Mesodermal cell (in vitro differentiated cells): ENCODE measurements at regions not wholly inside any gene's neighbourhood (a gene's known extent, or its start where the extent isn't known, plus 50 kb on each side); places are given as distances from the start of the nearest gene placed in this dataset.

Source experiments
- H3K27ac ChIP-seq: 2 replicates; pipeline ENCODE4 v1.7.0; 2013; ENCODE audit warnings: mild to moderate bottlenecking, low read depth, low read length, moderate library complexity; ENCODE audit not compliant: severe bottlenecking
- H3K36me3 ChIP-seq: 2 replicates; pipeline ENCODE4 v1.7.1; 2013; ENCODE audit warnings: mild to moderate bottlenecking, low read length, moderate library complexity; ENCODE audit not compliant: control insufficient read depth, insufficient read depth
- H3K4me1 ChIP-seq: one replicate; pipeline ENCODE4 v1.7.1; 2013; ENCODE audit warnings: mild to moderate bottlenecking, low read length; ENCODE audit not compliant: insufficient read depth, control insufficient read depth, poor library complexity, severe bottlenecking
- H3K4me3 ChIP-seq: 2 replicates; pipeline ENCODE4 v1.7.0; 2013; ENCODE audit warnings: low read length, control low read depth, mild to moderate bottlenecking; ENCODE audit not compliant: insufficient read depth, poor library complexity, severe bottlenecking; ENCODE audit errors: extremely low read depth
- H3K9me3 ChIP-seq: 2 replicates; pipeline ENCODE4 v1.7.1; 2013; ENCODE audit warnings: mild to moderate bottlenecking, low read length, moderate library complexity; ENCODE audit not compliant: control insufficient read depth
- WGBS, 2 experiments: methylation state at CpG; one replicate each; pipeline ENCODE4 v1.1.5; 2013; ENCODE audit warnings: missing lambda C conversion rate in 2 of 2; ENCODE audit not compliant: insufficient coverage in 2 of 2; 5-methylcytosine and 5-hydroxymethylcytosine counted together

DNA sequence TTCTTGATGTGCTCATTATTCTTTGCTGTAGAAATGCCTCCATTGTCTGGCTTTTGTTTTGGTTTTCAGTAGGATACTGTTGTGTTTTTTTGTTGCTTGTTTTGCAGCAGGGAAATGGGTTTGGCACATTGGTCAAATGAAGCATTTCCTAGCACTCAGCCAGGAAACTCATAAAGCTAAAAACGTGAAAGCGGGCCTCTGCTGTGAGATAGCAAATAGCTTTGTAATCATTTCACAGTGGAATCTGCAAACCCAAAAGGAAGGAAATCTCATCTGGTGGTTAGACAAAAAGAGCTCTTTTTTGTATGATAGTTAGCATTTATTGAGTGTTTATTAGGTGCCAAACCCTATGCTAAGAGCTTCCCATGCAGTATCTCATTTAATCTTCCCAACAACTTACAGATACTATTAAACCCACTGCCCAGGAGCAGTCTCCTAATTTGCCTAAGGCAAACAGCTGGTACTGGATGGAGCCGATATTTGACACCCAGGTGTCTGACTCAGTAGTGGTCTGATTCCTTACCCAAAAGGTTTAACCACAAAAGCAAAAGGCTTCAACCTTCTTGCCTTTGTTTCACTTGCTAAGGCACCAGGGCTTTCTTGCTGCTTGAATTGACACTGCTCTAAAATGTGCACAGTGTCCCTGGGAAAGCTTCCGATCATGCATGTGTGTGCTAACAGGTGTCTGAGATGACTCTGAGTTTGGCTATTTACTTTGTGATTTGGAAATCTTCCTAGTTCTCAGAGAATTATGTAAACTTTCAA lies 527.9 kb upstream of the MDFIC2 start:
- WGBS, 2 experiments, result 83 to 91% methylated on average over 4 of the region's 4 CpGs
- Histone ChIP-seq H3K36me3 (no peaks in the 10 kb centered on the region), H3K4me3 (no peak overlapping the region), H3K4me1 (peaks cover 8% of the 10 kb centered on the region), H3K27ac (no peak overlapping the region), H3K9me3 (no peaks in the 10 kb centered on the region)

DNA sequence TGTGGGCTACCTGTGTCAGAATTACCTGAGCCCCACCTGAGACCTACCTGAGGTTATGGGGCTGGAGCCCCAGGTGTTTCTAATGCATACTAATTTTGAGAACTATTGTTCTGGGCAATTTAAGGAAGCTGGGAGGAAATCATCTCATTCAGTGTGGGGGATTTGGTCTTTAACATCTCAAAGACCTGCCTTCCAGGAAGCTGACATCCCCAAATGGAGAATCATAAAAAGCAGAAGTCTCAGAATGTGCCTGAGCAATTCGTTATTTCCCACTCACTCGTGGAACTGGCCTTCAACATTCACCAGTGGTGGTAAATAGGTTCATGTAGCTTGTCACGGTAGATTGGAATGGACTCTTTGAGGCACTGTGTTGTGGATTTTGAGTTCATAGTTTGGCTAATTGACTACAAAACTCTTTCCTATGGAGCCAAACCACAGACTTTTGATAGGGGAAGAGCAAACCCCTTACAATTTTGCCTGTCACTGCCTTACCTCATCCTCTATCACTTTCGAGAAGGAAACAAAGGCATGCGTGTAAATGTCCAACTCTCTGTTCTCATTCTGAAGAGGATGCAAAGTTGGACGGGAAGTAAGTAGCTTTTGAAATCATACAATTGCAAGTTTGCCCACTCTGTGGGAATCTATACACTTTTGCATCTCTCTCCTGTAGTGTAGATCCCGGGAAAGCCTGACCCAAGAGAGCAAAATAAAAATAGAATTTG lies 521.0 kb upstream of the MDFIC2 start:
- H3K36me3 ChIP-seq, result no peaks in the 10 kb centered on the region
- H3K27ac ChIP-seq, result no peak overlapping the region
- H3K4me1 ChIP-seq, result peaks cover 12% of the 10 kb centered on the region
- no peaks in the 10 kb centered on the region for H3K9me3 ChIP-seq
- whole genome bisulfite sequencing, 2 experiments, result 40 to 70% methylated on average over 1 to 3 of the region's 7 CpGs
- no peak overlapping the region for H3K4me3 ChIP-seq

DNA sequence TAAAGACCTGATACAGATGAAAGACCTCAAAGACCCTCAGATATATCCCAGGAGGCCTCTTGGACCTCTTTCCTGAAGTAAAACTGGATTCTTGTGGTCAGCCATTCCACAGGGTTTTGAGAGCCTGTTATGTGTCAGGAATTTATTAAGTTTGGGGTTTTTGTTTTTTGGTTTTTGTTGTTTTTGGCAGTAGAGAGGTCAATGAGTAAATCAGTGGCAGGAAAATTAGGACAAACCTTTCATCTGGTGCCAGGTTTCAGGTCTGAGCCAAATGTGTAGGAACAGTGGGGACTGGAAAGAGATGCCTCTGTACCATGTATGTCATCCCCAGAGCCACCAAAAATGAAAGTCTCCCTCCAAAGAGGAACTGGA lies 520.4 kb upstream of the MDFIC2 start:
- H3K36me3 ChIP-seq, result no peaks in the 10 kb centered on the region
- H3K9me3 ChIP-seq, result no peaks in the 10 kb centered on the region
- H3K4me1 ChIP-seq, result peaks cover 12% of the 10 kb centered on the region
- H3K4me3 ChIP-seq, result no peak overlapping the region
- no peak overlapping the region for H3K27ac ChIP-seq

DNA sequence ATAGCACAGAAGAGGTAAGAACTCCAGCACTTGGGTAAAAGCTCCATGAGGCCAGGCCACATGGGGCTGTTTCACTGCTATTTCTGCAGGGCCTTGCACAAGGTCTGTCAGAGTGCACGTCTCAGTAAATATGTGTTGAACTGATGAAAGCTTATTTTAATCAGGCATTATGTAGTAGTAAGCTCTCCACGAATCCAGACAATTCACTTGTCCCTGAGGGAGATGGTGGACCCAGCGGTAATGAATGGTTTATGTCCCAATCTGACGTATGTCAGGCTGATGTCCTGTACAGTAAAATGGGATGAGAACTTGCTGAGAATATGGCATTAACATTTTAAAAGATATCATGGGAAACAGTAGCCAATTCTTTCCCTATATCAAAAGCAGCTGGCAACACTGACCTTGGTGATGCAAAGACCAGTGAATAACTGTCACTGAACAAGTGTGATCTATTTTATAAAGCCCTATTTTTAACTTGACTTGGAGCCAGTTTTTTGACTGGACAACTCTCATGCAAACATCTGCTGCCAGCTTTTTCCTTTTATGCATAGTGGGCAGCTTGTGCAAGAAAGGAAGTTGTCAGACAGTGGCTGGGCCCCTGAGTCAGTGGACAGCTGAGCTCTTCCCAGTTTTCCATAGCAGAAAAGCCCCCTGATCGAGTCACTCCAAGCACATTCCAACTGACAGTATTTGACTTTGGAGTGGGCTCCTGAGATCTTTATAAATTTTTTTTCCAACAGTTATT lies 519.8 kb upstream of the MDFIC2 start:
- no peak overlapping the region for H3K4me3 ChIP-seq
- H3K27ac ChIP-seq, result no peak overlapping the region
- WGBS, 2 experiments, result 84 to 92% methylated on average over 4 to 5 of the region's 5 CpGs
- no peaks in the 10 kb centered on the region for H3K9me3 ChIP-seq
- no peaks in the 10 kb centered on the region for H3K36me3 ChIP-seq
- peaks cover 12% of the 10 kb centered on the region for H3K4me1 ChIP-seq

DNA sequence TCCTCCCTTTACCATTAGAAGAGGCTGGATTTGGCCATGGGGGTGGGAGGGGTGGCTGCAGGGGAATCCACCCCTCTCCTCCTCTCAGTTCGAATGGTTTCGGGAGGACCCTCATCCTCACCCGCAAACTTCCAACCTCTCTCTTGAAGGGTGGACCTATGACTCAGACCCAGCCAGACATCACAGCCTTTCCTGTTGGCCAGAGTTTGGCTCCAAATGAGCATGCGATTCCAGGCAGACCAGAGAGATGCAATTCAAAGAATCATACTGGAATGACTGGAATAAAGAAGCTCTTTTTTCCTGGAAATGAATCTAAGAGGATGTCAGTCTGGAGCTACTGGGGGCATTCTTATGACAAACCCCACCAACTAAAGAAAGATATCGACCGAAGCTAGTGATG lies 516.7 kb upstream of the MDFIC2 start:
- H3K27ac ChIP-seq, result no peak overlapping the region
- peaks cover 12% of the 10 kb centered on the region for H3K4me1 ChIP-seq
- 97 to 100% methylated on average over 1 to 3 of the region's 6 CpGs for WGBS, 2 experiments
- no peak overlapping the region for H3K4me3 ChIP-seq
- H3K36me3 ChIP-seq, result no peaks in the 10 kb centered on the region
- H3K9me3 ChIP-seq, result no peaks in the 10 kb centered on the region

DNA sequence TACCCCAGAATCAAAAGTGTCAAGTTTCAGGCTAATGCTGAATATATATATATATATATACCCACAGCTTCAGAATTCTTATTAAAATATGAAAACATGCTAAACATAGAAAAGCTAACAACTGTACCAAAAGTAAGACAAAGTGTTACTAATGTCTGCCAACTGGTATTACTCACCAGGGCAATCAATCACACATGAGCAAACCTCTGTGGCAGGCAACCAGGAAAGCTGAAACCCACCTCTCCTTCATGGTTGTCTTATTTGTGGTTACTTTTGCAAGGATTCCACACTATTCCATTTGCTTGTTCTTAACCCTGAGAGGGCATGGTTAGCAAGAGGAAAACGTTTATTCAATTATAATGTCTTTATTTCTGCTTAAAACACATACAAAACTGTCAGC lies 512.3 kb upstream of the MDFIC2 start:
- no peaks in the 10 kb centered on the region for H3K9me3 ChIP-seq
- no peaks in the 10 kb centered on the region for H3K4me1 ChIP-seq
- no CpG with 5 or more reads among the region's 1 CpG for WGBS, 2 experiments
- no peaks in the 10 kb centered on the region for H3K36me3 ChIP-seq
- no peak overlapping the region for H3K4me3 ChIP-seq
- H3K27ac ChIP-seq, result no peak overlapping the region

DNA sequence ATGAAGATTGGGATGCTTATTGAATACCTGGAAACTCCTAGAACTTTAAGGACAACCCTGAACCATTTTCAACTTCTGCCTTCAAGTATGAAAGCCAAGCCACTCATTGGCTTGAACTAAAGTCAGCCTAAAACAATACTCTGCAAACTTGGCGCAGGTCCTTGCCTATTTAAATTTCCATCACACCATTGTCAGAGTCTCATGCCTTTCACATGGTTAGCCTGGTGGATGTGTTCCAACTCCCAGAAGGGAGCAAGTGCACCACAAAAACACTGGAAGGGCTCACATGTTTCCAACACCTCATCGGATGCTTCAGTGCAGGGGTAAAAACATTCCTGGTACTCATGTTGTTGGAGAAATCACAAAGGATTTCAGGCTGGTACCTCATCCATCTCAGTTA lies 511.6 kb upstream of the MDFIC2 start:
- Histone ChIP-seq H3K36me3 (no peaks in the 10 kb centered on the region), H3K27ac (no peak overlapping the region), H3K9me3 (no peaks in the 10 kb centered on the region), H3K4me1 (no peaks in the 10 kb centered on the region), H3K4me3 (no peak overlapping the region)
- whole genome bisulfite sequencing, 2 experiments, result 100% methylated on average over 2 of the region's 2 CpGs; no CpG with 5 or more reads in 1 of the 2 experiments

DNA sequence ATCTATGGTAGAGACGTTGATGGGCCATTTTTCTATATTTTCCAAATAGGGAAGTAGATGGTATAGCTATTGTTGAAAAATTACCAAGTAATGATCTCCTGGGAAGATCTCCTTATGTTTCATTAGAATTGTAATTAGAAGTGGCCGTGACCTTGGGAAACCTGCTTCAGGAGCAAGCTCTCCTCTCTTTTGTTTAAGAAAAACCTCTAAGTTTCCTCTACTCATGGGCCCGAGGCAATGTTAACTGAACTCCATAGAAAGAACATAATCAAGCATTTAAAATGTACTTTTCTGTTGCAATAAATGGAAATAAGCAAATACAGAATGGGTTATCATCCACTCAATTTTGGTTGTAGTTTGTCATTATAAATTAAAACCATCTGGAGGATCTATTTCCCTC lies 511.2 kb upstream of the MDFIC2 start:
- Histone ChIP-seq H3K4me1 (no peaks in the 10 kb centered on the region), H3K27ac (no peak overlapping the region), H3K9me3 (no peaks in the 10 kb centered on the region), H3K36me3 (no peaks in the 10 kb centered on the region), H3K4me3 (no peak overlapping the region)
- WGBS, 2 experiments, result no CpG with 5 or more reads among the region's 3 CpGs

DNA sequence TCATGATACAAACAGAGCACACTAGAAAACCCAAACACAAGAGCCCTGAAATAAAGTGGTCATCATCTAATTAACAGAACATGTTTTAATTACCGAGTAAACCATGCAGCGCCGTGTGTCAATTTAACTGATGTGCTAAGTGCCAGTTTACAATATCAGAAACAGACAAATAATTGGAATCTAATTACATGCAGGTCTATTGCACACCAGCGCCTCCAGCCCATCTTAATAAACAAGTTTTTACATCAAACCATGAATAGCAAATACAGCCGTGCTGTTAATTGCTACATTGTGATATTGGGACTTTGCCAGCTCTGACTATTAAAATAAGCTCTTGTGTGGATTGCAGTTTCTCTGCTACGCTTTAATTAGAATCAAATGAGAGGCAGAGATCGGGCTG lies 510.2 kb upstream of the MDFIC2 start:
- Histone ChIP-seq H3K9me3 (no peaks in the 10 kb centered on the region), H3K36me3 (no peaks in the 10 kb centered on the region), H3K4me1 (no peaks in the 10 kb centered on the region), H3K27ac (no peak overlapping the region), H3K4me3 (no peak overlapping the region)
- 98 to 100% methylated on average over 4 to 5 of the region's 7 CpGs for WGBS, 2 experiments

DNA sequence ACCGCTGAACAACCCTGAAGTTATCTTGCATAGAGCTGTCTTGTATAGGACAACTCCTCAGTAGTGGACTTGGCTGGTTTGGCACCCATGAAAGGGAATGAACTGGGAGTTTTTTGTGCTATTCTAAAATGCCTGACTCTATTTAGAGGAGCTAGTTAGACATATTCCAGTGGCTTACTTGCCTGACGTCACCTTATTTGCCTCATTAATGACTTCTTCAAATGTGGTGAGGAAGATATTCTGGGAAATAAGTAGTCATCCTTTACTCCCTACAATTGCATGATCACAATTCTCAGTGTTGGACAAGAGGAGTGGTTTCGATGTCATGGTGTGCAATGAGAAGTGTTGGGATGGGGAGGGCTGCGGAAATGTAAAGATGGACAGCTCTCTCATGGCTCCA lies 509.2 kb upstream of the MDFIC2 start:
- 92 to 100% methylated on average over 2 to 3 of the region's 4 CpGs for WGBS, 2 experiments
- Histone ChIP-seq H3K4me1 (no peaks in the 10 kb centered on the region), H3K36me3 (no peaks in the 10 kb centered on the region), H3K4me3 (no peak overlapping the region), H3K9me3 (no peaks in the 10 kb centered on the region), H3K27ac (no peak overlapping the region)

DNA sequence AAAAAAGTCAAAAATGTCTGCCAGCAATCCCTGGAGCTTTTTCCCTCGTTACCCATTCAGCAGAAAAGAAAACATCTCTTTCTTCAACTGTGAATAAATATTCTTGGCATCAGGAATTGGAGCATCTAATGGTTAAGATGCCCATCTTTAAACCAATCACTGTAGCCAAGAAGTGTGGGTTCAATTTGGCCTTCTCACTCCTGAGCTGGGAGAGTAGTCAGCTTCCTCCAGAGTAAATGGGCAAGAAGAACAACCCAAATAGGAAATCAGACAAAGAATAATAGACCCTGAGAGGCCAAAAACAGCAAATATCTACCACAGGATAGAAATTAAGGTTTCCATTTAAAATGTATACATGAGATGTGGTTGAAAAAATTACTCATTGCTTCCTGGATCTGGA lies 508.0 kb upstream of the MDFIC2 start:
- Histone ChIP-seq H3K4me3 (no peak overlapping the region), H3K36me3 (no peaks in the 10 kb centered on the region), H3K27ac (no peak overlapping the region), H3K9me3 (no peaks in the 10 kb centered on the region), H3K4me1 (no peaks in the 10 kb centered on the region)
- WGBS, 2 experiments, result no CpG with 5 or more reads among the region's 1 CpG
